DMS153 treated with DMSO at 0.1 percent for 48 hours (cell line): ENCODE measurements at regions not wholly inside any gene's neighbourhood (a gene's known extent, or its start where the extent isn't known, plus 50 kb on each side); places are given as distances from the start of the nearest gene placed in this dataset.
"Not testable (repeated sequence)": the region's sequence is repeated elsewhere in the genome, so short reads cannot be mapped to it uniquely, and the experiment has no call there.

Experiments used
- DNase-seq: peaks from one replicate; lab custom pipeline; 2025; ENCODE audit not compliant: unreplicated experiment; lab: John Stamatoyannopoulos, UW

DNA sequence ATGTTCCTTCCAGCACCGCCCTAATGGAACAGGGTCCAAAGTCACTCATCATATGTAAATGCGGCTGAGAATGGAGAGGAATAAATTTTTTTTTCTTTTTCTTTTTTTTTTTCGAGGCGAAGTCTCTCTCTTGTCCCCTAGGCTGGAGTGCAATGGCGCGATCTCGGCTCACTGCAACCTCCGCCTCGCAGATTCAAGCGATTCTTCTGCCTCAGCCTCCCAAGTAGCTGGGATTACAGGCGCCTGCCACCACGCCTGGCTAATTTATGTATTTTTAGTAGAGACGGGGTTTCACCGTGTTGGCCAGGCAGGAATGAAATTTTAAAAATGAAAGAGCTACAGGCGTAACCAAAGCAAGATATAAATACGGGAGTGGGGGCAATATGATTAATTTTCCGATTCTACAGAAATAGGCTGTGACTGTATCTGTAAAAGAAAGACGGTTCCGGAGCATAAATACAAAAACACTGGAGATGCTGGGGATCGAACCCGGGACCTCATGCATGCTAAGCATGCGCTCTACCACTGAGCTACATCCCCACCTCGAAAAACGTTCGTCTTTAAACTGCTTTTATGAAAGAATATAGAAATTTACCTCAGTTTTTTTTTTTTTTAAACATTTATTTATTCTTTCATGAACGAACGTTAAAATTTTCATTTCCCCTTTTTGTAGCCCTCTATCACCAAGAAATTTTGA, 132.2 kb downstream of the GPX5 start:
- DNase-seq: peak; percentile 18

GRCh38 chr6:28658475-28659249, 133.0 kb downstream of the GPX5 start:
- no peak for DNase-seq

- DNase-seq: no peak
Measured at GRCh38 chr6:28659250-28659566, 133.5 kb downstream of the GPX5 start.

DNA sequence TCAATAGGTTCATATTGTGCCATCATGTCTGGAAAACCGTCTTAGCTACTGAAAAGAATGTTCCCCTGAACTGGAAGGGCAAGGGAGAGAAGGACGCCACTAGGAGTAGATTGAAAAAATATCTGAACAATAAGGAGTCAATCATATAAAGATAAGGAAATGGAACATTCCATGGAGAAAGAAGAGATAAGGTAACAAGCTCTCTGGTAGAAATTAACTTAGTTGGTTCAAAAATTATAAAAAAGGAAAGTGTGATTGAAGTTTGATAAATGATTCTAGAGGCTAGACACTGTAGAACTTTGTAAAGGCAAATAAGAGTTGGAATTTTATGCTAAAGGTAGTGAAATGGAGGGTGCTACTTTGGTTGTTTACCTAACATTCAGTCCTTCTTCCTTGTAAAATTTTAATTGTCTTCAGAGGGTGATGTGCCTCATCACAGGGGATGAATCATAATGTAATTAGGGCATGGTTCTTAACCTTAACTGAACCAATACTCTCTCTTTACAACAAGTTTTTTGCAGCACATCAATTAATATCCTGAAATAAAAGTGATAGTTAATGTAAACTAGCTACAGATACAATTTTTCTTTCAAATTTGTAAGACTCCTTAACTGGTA, 135.5 kb downstream of the GPX5 start:
- DNase-seq: no peak

DNA sequence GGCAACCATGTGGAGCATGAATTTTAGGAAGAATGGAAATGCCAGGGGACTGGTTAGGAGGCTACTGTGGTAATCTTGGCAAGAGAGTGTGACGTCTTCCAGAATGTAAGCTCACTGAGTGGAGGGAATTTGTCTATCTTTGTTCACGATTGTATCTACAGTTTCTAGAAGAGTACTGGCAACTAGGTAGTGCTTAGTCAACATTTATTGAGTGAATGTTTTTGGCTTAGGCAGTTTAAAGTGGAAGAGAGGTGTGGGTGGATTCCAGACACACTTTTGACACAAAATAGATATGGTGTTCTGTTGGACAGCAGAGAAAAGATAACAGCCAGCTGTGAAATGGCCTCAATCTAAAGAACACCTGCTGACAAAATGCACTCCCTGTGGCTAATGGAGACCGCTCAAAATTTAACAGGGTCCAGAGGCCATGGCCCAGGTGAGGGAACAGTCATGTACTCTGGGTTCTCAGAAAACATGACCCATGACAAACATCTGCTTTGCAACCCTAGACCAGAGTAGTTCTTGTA, 139.3 kb downstream of the GPX5 start:
- DNase-seq: no peak

- no peak for DNase-seq
Measured at GRCh38 chr6:28673417-28673786, 147.7 kb downstream of the GPX5 start.

DNA sequence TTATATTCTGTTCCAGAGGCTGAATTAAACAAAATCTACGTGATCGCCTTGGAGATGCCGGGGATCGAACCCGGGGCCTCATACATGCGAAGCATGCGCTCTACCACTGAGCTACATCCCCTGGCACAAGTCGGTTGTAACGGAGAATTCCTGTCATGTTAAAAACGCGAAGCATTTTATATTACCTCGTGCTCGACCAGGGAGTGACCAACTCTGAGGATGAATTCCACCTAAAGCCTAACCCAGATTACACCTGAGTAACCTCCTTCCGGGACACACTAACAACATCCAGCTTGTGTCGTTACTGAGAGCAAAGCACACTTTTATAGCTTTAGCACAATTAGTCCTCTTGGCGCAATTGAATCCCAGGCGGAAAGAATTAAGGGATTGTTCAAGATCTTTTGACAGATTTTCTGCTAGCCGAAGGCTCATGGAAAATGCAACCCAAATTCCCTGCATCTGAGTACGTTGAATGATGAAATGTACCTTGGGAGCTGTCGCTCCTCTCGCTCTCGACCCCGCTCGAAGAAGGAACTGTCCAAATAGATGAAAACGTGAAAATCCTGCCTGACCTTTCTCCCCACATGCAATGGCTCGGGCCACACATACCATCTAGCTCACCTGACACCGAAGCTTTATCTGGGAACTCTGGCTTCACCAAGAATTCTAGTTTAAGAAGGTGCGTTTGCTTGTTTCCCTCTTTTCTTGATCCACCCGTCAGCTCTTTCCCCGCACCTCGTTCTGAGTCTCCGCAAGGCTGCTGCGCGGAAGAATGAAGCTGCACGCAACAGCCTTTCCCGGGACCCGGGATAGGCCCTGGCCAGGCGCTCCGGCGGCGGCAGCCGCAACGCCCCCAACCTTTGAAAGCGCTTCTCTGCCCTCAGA, 148.3 kb downstream of the GPX5 start:
- DNase-seq: no peak

DNA sequence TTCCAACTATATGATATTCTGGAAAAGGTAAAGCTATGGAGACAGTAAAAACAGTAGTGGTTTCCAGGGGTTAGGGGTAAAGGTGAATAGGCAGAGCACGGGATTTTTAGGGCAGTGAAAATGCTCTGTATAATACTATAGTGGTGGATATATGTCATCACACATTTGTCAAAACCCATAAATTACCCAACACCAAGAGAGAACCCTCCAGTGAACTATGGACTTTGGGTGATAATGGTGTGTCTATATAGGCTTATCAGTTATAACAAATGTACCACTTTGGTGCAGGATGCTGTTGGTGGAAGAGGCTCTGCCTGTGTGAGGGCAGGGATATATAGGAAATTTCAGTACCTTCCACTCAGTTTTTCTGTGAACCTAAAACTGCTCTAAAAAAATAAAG, 149.9 kb downstream of the GPX5 start:
- DNase-seq: no peak

- no peak for DNase-seq
Measured at GRCh38 chr6:28682542-28682941, 156.9 kb downstream of the GPX5 start.

GRCh38 chr6:28682956-28683685, 157.4 kb downstream of the GPX5 start:
- peak; percentile 42 for DNase-seq

GRCh38 chr6:28683945-28684538, 158.4 kb downstream of the GPX5 start:
- peak; percentile 56 for DNase-seq

- not testable (repeated sequence) for DNase-seq
Measured at GRCh38 chr6:28685960-28686359, 160.3 kb downstream of the GPX5 start.

- DNase-seq: peak; percentile 13
Measured at GRCh38 chr6:28686446-28687027, 160.9 kb downstream of the GPX5 start.

GRCh38 chr6:28687309-28687981, 161.8 kb downstream of the GPX5 start:
- DNase-seq: not testable (repeated sequence)

- peak; percentile 18 for DNase-seq
Measured at GRCh38 chr6:28691991-28692390, 166.3 kb downstream of the GPX5 start.

DNA sequence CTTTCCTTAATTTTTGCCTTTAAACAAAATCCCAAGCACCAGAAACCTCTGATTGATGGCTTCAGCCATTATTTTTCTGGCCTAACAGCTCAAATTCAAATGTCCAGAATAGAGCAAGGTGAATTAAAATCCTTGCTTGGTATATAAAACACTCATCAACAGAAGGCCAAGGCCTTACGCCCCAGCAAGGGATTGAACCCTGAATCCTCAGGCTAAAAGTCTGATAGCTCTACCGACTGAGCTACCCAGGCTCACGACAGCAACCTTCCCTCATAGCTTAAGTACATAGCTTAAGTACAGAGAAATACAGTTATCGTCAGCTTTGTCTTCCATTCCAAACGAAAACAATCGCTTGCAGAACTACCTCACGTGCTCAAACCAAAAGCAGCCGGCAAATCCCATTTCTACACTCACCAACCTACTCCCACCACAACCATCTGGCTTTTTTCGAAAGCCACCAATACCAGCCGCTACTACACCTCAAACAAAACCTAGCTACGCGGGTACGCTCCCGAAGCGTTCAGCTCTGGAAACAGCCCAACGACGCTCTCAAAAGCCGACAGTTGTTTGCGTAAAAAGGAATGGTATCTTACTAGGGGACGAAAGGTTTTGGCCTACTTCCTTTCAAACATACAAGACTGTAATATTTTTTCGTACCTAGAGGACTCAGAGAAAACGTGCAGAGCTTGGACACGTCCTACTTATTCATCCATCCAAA, 167.5 kb downstream of the GPX5 start:
- no peak for DNase-seq

DNA sequence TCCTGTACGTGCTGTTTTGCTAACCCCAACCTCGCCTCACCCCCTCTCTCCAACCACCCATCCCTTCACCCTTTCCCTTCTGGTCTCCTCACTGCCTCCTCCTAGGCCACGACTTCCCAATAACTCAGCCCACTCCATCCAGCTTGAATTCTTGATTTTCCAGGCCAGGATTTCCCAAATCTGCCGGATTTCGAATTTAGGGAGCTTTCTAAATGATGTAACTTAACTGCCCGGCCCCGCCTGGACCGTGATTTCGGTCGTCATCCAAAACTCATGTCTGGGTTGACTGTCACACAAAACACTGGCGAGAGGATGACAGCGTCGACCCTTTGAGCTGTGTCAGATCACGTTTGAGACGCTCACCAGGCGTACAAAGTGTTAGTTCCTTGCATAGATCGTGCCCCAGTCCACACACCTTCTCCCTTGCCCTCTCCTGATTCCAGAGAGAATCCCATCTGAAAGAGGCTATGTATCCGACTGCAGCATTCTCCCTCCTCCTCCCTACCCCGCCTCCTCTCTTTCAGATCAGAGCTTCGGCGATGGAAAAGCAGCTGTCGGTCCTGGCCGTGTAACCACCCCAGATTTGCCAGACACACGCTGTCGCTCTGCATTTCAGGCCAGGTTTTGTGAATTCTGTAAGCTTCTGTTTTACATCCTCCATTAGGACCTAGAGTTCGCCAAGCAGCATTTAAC, 168.2 kb downstream of the GPX5 start:
- DNase-seq: no peak

GRCh38 chr6:28695715-28696114, 170.0 kb downstream of the GPX5 start:
- no peak for DNase-seq
